NCI-H1105 treated with DMSO at 0.1 percent for 48 hours (cell line): ENCODE measurements at regions not wholly inside any gene's neighbourhood (a gene's known extent, or its start where the extent isn't known, plus 50 kb on each side); places are given as distances from the start of the nearest gene placed in this dataset.
A peak's percentile ranks its signal among the peaks of the same experiment; 100 is the strongest.
"Not testable (repeated sequence)": the region's sequence is repeated elsewhere in the genome, so short reads cannot be mapped to it uniquely, and the experiment has no call there.

Experiments
- DNase-seq: peaks from one replicate; lab custom pipeline; 2025; lab: John Stamatoyannopoulos, UW

GRCh38 chr22:27597703-27598444 is 203.7 kb downstream of the MN1 start:
- no peak for DNase-seq

GRCh38 chr22:27598792-27599191 is 202.8 kb downstream of the MN1 start:
- DNase-seq, result no peak

DNA sequence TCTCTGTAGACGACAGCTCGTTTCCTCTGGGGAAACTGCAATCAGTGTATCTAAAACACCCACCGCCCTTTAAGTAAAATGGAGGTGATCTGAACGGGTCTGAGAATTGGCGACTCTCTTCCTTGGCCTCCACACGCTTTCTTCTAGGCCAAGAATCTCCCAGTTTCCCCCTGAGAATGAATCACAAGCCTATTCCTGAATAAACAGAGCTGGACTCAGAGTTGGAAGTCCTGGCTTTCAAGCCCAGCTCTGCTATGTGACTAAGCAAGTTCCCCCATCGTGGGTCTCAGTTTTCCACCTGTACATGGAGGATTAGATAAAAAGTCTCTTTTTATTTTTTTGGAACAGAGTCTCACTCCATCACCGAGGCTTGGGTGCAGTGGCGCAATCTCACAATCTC is 200.4 kb downstream of the MN1 start:
- DNase-seq, result no peak

DNA sequence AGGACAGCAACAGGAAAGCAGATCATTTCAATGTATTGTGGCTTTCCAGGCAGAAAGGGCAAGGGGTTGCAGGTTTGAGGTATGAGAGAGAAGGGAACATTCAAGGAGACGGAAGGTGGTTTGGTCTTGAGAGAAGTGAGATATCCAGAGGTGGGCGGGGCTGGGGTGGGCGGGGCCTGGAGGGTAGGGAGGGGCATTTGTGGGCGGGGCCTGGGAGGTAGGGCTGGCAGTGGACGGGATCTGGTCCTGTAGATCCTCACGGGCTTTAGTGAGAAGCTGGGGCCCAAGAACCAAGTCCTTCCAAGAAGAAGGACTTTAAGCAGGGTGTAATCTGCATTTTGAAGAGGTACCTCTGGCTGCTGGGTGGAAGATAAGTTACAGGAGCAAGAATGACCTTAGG is 199.2 kb downstream of the MN1 start:
- no peak for DNase-seq

GRCh38 chr22:27603111-27603799 is 198.3 kb downstream of the MN1 start:
- DNase-seq, result no peak

- DNase-seq, result no peak
Observed at GRCh38 chr22:27603800-27604144, 197.8 kb downstream of the MN1 start.

DNA sequence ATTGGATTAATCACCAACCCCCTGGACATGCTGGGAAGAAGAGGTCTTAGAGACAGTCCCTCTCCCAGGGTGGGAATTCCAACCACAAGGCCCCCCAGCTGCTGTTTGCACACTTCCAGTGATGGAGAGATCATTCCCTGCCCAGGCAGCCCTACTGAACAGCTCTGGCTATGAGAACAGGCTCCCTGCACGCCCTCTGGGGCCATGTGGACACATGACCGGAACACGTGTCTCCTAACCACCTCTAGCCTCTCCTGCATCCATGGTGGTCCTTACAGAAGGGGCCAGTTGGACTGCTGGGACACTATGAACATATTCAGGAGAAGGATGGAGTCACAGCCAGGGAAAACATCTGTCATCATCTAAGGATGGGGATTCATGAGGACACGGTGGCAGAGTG is 196.2 kb downstream of the MN1 start:
- no peak for DNase-seq

GRCh38 chr22:27607750-27608149 is 193.8 kb downstream of the MN1 start:
- not testable (repeated sequence) for DNase-seq

GRCh38 chr22:27609451-27609888 is 192.1 kb downstream of the MN1 start:
- no peak for DNase-seq

- DNase-seq, result not testable (repeated sequence)
Observed at GRCh38 chr22:27610164-27610563, 191.4 kb downstream of the MN1 start.

DNA sequence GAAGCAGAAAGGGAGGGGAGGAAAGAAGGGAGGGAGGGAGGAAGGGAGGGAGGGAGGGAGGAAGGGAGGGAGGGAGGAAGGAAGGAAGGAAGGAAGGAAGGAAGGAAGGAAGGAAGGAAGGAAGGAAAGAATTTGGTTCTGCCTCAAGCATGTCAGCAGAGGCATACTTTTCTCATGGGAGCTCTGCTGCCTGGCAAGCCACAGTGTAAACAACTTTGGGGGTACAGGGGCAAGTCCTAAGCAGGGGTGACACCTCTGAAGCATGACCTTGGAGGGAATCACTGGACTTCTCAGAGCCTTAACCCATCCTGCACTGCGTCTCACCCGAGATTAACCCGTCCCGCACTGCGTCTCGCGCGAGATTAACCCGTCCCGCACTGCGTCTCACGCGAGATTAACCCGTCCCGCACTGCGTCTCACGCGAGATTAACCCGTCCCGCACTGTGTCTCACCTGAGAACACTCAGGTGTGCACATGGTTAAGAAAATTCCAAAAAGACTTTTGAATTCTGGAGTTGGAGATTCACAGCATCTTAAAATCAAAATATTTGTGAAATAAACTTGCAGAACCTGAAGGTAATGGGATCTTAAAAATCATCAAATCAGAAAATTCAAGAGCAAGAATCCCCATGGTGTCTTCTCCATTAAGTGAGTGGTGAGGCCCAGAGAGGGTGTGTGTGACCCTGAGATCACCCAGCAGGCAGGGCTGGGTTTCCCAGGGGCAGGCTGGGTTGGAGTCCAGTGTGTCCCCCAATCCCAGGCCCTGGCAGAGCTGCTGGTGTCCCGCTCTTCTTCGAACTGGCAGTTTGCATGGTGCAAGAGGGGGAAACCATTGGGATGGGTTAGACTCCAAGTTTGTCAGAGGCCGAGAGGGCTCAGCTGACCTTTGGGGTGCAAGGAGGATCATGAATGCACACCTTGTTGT is 190.4 kb downstream of the MN1 start:
- DNase-seq, result no peak

- DNase-seq, result no peak
Observed at GRCh38 chr22:27612115-27612514, 189.4 kb downstream of the MN1 start.

DNA sequence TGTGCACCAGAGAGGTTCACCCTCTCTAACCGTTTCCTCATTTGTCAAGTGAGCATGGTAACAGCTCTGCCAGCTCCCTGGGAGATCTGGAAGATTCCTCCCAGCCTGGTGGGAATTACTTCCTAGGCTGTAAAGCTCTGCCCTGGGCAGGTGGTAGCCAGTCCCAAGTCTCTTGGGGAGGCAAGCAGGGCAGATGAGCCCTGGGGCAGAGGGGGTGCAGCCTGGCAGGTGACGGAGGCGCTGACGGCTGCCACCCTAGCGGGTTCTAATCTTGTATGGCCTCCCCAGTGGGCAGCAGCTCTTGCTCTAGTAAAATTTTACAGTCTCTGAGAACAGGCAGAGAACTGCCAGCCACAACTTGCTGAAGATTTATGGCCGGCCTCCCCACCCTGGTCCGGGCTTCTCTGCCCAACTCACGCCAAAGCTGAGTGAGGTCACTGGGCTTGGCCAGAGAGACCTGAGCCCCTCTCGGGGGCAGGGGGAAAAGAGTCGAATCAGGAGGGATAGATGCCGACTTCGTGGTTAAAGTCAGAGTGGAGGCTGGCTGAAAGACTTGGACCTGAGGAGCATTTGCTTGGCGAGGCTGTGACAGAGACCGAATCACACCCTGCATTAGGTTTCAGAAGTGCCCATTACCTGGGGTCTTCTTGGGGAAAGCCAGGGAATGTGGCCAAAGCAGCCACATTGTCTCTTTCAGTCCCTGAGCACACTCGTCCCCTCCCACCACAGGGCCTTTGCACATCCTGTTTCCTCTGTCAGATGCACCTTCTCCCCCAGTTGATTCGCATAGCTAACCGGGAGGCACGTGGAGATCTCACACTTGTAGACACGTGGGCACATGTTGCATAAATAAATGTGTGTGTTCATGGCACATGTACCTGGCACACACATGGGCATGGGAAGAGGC is 188.2 kb downstream of the MN1 start:
- DNase-seq, result no peak

GRCh38 chr22:27614006-27614649 is 187.4 kb downstream of the MN1 start:
- no peak for DNase-seq

GRCh38 chr22:27614650-27615007 is 186.9 kb downstream of the MN1 start:
- DNase-seq, result no peak

GRCh38 chr22:27615408-27615807 is 186.1 kb downstream of the MN1 start:
- no peak for DNase-seq

- peak; percentile 31 for DNase-seq
Observed at GRCh38 chr22:27616033-27616432, 185.5 kb downstream of the MN1 start.

GRCh38 chr22:27617214-27617881 is 184.2 kb downstream of the MN1 start:
- no peak for DNase-seq

DNA sequence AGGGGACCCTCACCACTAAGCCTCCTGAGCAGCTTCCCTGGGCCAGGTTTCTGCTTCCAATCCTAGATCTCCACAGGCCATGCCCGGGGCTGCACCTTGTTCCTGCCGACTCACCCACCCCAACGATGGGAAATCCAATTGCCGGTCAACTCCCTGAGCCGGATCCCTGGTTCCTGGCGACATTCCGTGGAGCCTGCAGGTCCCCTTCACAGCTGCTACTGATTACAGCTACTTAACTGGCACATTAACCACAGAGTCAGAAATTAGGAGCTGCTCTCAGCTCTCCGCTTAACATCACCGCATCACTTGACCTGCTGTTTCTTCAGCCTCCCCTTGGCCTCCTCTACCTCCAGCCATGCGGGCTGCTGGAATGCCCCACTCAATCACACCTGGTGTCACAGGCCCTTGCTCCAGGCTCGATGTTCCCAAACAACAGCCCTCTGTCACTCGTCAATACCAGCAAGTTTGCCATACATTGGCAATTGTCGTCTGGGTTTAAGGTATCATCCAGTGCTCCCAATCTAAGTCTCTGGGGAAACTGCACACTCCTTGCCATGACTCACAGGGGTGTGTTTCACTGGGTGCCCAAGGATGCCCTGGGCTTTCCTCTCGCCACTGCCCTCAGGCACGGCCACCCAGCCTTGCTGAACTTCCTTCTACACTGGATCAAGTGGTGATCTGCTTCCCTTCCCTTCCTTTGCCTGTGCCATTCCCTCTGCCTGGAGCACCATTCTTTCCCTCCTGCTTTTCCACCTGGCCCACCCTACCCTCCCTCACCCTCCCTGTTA is 181.0 kb downstream of the MN1 start:
- DNase-seq, result no peak
